HEK293 (cell line): ENCODE measurements at regions not wholly inside any gene's neighbourhood (a gene's known extent, or its start where the extent isn't known, plus 50 kb on each side); places are given as distances from the start of the nearest gene placed in this dataset.

Experiments used
- CTCF ChIA-PET: fragments of 350-600 bp; formaldehyde crosslinking; extraction: SDS; loops from one replicate; lab custom pipeline; 2021; ENCODE audit warnings: antibody characterized with exemption; lab: Yijun Ruan, JAX
- POLR2A ChIA-PET: fragments of 300-600 bp; formaldehyde crosslinking; extraction: SDS; loops from one replicate; lab custom pipeline; 2020; ENCODE audit warnings: antibody characterized with exemption, inconsistent platforms; lab: Yijun Ruan, JAX
- H3K27ac ChIP-seq: fragments of 200-500 bp; sonication (Bioruptor generic); 2 replicates; pipeline ENCODE4 v1.5.1; 2014; ENCODE audit warnings: low read depth, low read length, control low read depth, inconsistent platforms; ENCODE audit errors: extremely low read depth
- H3K36me3 ChIP-seq, 2 experiments: fragments of 200-500 bp in 1 of 2; sonication (Bioruptor generic) in 1 of 2; 1 replicate in 1 of 2; 2 replicates in 1 of 2; pipeline ENCODE4 v1.5.1; 2014 to 2017; ENCODE audit warnings: inconsistent platforms in 2 of 2, low read length in 2 of 2; ENCODE audit not compliant: control insufficient read depth in 2 of 2, insufficient read depth in 1 of 2
- H3K4me1 ChIP-seq: fragments of 200-500 bp; sonication (Bioruptor generic); 2 replicates; pipeline ENCODE4 v1.5.1; 2014; ENCODE audit warnings: mild to moderate bottlenecking, low read length, inconsistent platforms; ENCODE audit not compliant: control insufficient read depth, insufficient read depth
- H3K4me3 ChIP-seq: 2 replicates; pipeline ENCODE4 v1.5.1; 2011; ENCODE audit warnings: low read depth, mild to moderate bottlenecking, control low read depth, low read length, moderate library complexity
- H3K9me3 ChIP-seq: fragments of 200-500 bp; sonication (Bioruptor generic); 2 replicates; pipeline ENCODE4 v1.5.1; 2014; ENCODE audit warnings: low read depth, low read length, inconsistent platforms; ENCODE audit not compliant: control insufficient read depth, insufficient read depth
- ATF2 ChIP-seq: fragments of 450-650 bp; formaldehyde crosslinking; IDR thresholded peaks from 2 replicates; pipeline ENCODE4 v1.5.1; 2016; ENCODE audit warnings: missing biosample characterization, missing genetic modification characterization, low read depth
- BCL11A ChIP-seq: fragments of 450-650 bp; formaldehyde crosslinking; IDR thresholded peaks from 2 replicates; pipeline ENCODE4 v1.5.1; 2016; ENCODE audit warnings: low read depth, missing biosample characterization, missing genetic modification characterization
- EGR2 ChIP-seq: fragments of 450-650 bp; formaldehyde crosslinking; IDR thresholded peaks from 2 replicates; pipeline ENCODE4 v1.5.1; 2016; ENCODE audit warnings: low read depth, missing biosample characterization, missing genetic modification characterization
- KLF17 ChIP-seq: fragments of 450-650 bp; formaldehyde crosslinking; IDR thresholded peaks from 2 replicates; pipeline ENCODE4 v1.5.1; 2016; ENCODE audit warnings: missing biosample characterization, missing genetic modification characterization
- MYNN ChIP-seq: fragments of 450-650 bp; formaldehyde crosslinking; IDR thresholded peaks from 2 replicates; pipeline ENCODE4 v1.5.1; 2016; ENCODE audit warnings: missing biosample characterization, missing genetic modification characterization, borderline replicate concordance
- REPIN1 ChIP-seq: fragments of 450-650 bp; formaldehyde crosslinking; IDR thresholded peaks from 2 replicates; pipeline ENCODE4 v1.5.1; 2017; ENCODE audit warnings: missing biosample characterization, missing genetic modification characterization, low read depth
- SETDB1 ChIP-seq: IDR thresholded peaks from one replicate; pipeline ENCODE4 v1.6.1; 2017; ENCODE audit warnings: mild to moderate bottlenecking, low read length, moderate library complexity, mixed read lengths; ENCODE audit not compliant: insufficient read length
- WT1 ChIP-seq: fragments of 450-650 bp; formaldehyde crosslinking; IDR thresholded peaks from 2 replicates; pipeline ENCODE4 v1.5.1; 2016; ENCODE audit warnings: missing biosample characterization, missing genetic modification characterization
- ZBTB20 ChIP-seq: fragments of 450-650 bp; formaldehyde crosslinking; IDR thresholded peaks from 2 replicates; pipeline ENCODE4 v1.5.1; 2016; ENCODE audit warnings: missing biosample characterization, missing genetic modification characterization
- ZBTB21 ChIP-seq: fragments of 450-650 bp; formaldehyde crosslinking; IDR thresholded peaks from 2 replicates; pipeline ENCODE4 v1.5.1; 2017; ENCODE audit warnings: missing biosample characterization, missing genetic modification characterization
- ZFHX2 ChIP-seq: fragments of 450-650 bp; formaldehyde crosslinking; conservative IDR thresholded peaks from 2 replicates; pipeline ENCODE4 v1.5.1; 2016; ENCODE audit warnings: missing biosample characterization, missing genetic modification characterization
- ZNF132 ChIP-seq: fragments of 450-650 bp; formaldehyde crosslinking; IDR thresholded peaks from 2 replicates; pipeline ENCODE4 v1.5.1; 2017; ENCODE audit warnings: missing biosample characterization, missing genetic modification characterization, borderline replicate concordance
- ZNF2 ChIP-seq: fragments of 450-650 bp; formaldehyde crosslinking; IDR thresholded peaks from 2 replicates; pipeline ENCODE4 v1.5.1; 2016; ENCODE audit warnings: missing biosample characterization, missing genetic modification characterization
- ZNF23 ChIP-seq: fragments of 450-650 bp; formaldehyde crosslinking; IDR thresholded peaks from 2 replicates; pipeline ENCODE4 v1.5.1; 2016; ENCODE audit warnings: missing biosample characterization, missing genetic modification characterization, borderline replicate concordance
- ZNF248 ChIP-seq: fragments of 450-650 bp; formaldehyde crosslinking; IDR thresholded peaks from 2 replicates; pipeline ENCODE4 v1.5.1; 2017; ENCODE audit warnings: missing biosample characterization, missing genetic modification characterization
- ZNF473 ChIP-seq: fragments of 450-650 bp; formaldehyde crosslinking; IDR thresholded peaks from 2 replicates; pipeline ENCODE4 v1.5.1; 2017; ENCODE audit warnings: missing biosample characterization, missing genetic modification characterization
- ZNF513 ChIP-seq: fragments of 450-650 bp; IDR thresholded peaks from 2 replicates; pipeline ENCODE4 v1.5.1; 2018; ENCODE audit warnings: missing biosample characterization, missing genetic modification characterization
- ZNF544 ChIP-seq: fragments of 450-650 bp; formaldehyde crosslinking; IDR thresholded peaks from 2 replicates; pipeline ENCODE4 v1.5.0; 2017; ENCODE audit warnings: missing biosample characterization, missing genetic modification characterization
- ZNF560 ChIP-seq: fragments of 450-650 bp; formaldehyde crosslinking; IDR thresholded peaks from 2 replicates; pipeline ENCODE4 v1.5.1; 2017; ENCODE audit warnings: missing biosample characterization, missing genetic modification characterization, borderline replicate concordance
- ZNF707 ChIP-seq: fragments of 450-650 bp; formaldehyde crosslinking; IDR thresholded peaks from 2 replicates; pipeline ENCODE4 v1.5.1; 2016; ENCODE audit warnings: missing biosample characterization, missing genetic modification characterization
- ZNF785 ChIP-seq: fragments of 450-650 bp; formaldehyde crosslinking; IDR thresholded peaks from 2 replicates; pipeline ENCODE4 v1.5.1; 2016; ENCODE audit warnings: missing biosample characterization, missing genetic modification characterization

- Histone ChIP-seq H3K4me1 (no peaks in the 10 kb centered on the region), H3K27ac (no peak overlapping the region), H3K36me3 (no peaks in the 10 kb centered on the region), H3K9me3 (no peaks in the 10 kb centered on the region), H3K4me3 (no peak overlapping the region)
- CTCF ChIA-PET, result no interaction called here
- TF ChIP-seq ZNF2 (tag by site-specific recombination), result no peak
- TF ChIP-seq KLF17 (tag by site-specific recombination), result no peak
- TF ChIP-seq ZNF560 (tag by site-specific recombination), result no peak
- no peak for TF ChIP-seq ZNF513 (tag by site-specific recombination)
- no peak for TF ChIP-seq ZNF785
- TF ChIP-seq MYNN (tag by site-specific recombination), result no peak
- TF ChIP-seq ZBTB21 (tag by site-specific recombination), result no peak
- no peak for TF ChIP-seq ZNF132 (tag by site-specific recombination)
- no peak for TF ChIP-seq BCL11A (tag by site-specific recombination)
- TF ChIP-seq ZNF473 (tag by site-specific recombination), result no peak
- TF ChIP-seq ZNF23 (tag by site-specific recombination), result no peak
- TF ChIP-seq ZFHX2 (tag by site-specific recombination), result no peak
- no peak for TF ChIP-seq EGR2 (tag by site-specific recombination)
- POLR2A ChIA-PET, result no interaction called here
These were observed 95.0 kb downstream of the FCRL5 start for GRCh38 chr1:157457279-157457678.

GRCh38 chr1:157455318-157455717 lies 97.0 kb downstream of the FCRL5 start:
- H3K4me1 ChIP-seq, result no peaks in the 10 kb centered on the region
- H3K4me3 ChIP-seq, result no peak overlapping the region
- no peaks in the 10 kb centered on the region for H3K9me3 ChIP-seq
- no peak overlapping the region for H3K27ac ChIP-seq
- TF ChIP-seq ZNF785, result no peak
- TF ChIP-seq SETDB1, result no peak
- no peak for TF ChIP-seq ZNF248 (tag by site-specific recombination)
- no peak for TF ChIP-seq ZNF707 (tag by site-specific recombination)
- ChIA-PET POLR2A (no interaction called here), CTCF (interaction anchor here (0.6 kb wide), 1 partner anchor 12 kb away, joined by 3 read pairs; no protein-coding TSS in a partner anchor)
- H3K36me3 ChIP-seq, result no peaks in the 10 kb centered on the region

- Histone ChIP-seq H3K4me3 (no peak overlapping the region), H3K27ac (no peak overlapping the region), H3K36me3 (no peaks in the 10 kb centered on the region), H3K4me1 (no peaks in the 10 kb centered on the region), H3K9me3 (no peaks in the 10 kb centered on the region)
- no peak for TF ChIP-seq WT1 (tag by site-specific recombination)
- no peak for TF ChIP-seq ZBTB20
- no peak for TF ChIP-seq ZNF544 (tag by site-specific recombination)
- TF ChIP-seq ATF2 (tag by site-specific recombination), result no peak
- no peak for TF ChIP-seq REPIN1 (tag by site-specific recombination)
- ChIA-PET CTCF (interaction anchor here (0.9 kb wide), 1 partner anchor 81 kb away, joined by 3 read pairs; no protein-coding TSS in a partner anchor), POLR2A (no interaction called here)
These were observed 102.2 kb downstream of the FCRL5 start for GRCh38 chr1:157450106-157450505.
